ENCODE measurements at regions not wholly inside any gene's neighbourhood (a gene's known extent, or its start where the extent isn't known, plus 50 kb on each side); places are given as distances from the start of the nearest gene placed in this dataset.

DNA sequence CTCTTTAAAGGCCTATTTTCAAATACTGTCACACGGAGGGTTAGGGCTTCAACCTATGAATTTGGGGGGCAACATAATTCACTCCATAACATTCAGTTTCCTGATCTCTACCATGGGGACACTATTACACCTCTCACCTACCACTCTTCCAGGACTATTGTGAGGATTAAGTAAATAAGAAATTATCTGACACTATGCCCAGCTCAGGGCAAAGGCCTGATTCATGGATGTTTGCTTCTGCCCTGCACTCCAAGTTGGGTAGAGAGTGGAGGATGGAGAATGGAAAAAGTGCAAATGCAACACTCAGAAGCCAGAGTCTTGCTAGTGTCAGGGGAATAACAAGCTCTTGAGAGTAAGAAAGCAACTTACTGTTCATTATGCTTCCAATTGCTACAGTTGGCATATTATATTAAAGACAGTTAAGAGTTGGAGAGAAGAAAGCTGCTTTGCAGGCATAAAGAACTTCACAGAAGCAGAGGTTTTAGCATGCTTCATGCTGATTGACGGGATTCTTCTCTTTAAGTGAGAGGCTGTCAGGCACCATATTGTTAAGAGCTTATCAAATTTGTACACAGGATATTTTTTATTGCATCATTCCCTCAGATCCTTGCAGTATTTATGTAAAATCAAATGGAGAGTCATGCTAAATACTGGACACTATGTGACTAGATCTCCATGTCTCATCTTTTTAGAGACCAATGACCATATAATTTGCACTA lies 375.3 kb downstream of the VPS13C start:
- TF ChIP-seq NFRKB (IDR thresholded peaks at IDR 0.05) (no peak), TARDBP (IDR thresholded peaks at IDR 0.05) (no peak), BHLHE40 (IDR thresholded peaks at IDR 0.05; ENCODE audit: borderline replicate concordance) (no peak), ARNT (IDR thresholded peaks at IDR 0.05) (no peak), SUZ12 (IDR thresholded peaks at IDR 0.05) (no peak), HDGF (IDR thresholded peaks at IDR 0.05; ENCODE audit: borderline replicate concordance) (no peak), L3MBTL2 (conservative IDR thresholded peaks at IDR 0.05) (no peak), ZNF384 (IDR thresholded peaks at IDR 0.05) (no peak), ELF4 (IDR thresholded peaks at IDR 0.05) (no peak)
- TF ChIP-seq, protein P1, sequence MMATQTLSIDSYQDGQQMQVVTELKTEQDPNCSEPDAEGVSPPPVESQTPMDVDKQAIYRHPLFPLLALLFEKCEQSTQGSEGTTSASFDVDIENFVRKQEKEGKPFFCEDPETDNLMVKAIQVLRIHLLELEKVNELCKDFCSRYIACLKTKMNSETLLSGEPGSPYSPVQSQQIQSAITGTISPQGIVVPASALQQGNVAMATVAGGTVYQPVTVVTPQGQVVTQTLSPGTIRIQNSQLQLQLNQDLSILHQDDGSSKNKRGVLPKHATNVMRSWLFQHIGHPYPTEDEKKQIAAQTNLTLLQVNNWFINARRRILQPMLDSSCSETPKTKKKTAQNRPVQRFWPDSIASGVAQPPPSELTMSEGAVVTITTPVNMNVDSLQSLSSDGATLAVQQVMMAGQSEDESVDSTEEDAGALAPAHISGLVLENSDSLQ (IDR thresholded peaks at IDR 0.05) = no peak
- ChIA-PET POLR2A (no interaction called here), CTCF (no interaction called here)
- DNase-seq (ENCODE audit: extremely low spot score) = no peak

DNA sequence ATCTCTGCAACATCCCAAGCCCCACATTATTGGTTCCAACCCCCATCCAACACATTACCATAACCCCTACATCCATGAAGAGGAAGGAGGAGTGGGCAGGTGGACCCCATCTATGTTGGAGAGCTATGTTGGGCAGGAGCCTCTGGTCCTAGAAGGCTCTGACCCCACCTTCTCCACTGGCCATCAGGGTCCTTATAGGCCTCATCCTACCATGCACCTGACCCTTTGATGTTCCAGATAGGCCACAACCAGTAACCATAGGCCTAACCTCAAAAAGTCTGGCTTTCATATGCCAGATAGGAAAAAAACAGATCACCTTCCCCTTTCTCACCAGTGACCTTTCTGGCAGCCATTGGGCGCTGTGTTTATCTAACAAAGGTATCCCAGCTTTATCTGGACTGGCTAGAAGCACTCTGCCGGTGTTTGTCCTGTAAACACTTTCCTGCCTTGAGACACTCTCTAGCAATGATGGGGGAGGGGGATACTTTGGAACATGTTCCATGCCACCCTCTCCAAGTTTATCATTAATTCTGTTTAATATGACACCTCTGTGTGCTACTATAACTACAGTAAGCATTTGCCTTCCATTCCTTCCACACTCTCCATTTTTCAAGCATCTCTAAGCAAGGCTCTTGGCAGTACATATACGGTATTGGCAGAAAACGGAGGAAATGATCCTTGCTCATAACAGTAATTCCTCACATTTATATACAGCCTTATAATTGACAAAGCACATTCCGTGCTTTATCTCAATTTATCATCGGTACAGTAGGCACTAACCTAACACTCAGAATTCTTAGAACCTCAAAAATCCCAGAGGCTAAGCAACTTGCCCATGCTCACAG lies 377.1 kb downstream of the VPS13C start:
- no peak for DNase-seq (ENCODE audit: extremely low spot score)
- CTCF ChIA-PET = no interaction called here
- POLR2A ChIA-PET = no interaction called here
- TF ChIP-seq FOXA1 (IDR thresholded peaks at IDR 0.05) (no peak), FOXK2 (IDR thresholded peaks at IDR 0.05) (no peak), CTBP1 (IDR thresholded peaks at IDR 0.05; ENCODE audit: borderline replicate concordance) (no peak), SP1 (IDR thresholded peaks at IDR 0.05) (no peak)

DNA sequence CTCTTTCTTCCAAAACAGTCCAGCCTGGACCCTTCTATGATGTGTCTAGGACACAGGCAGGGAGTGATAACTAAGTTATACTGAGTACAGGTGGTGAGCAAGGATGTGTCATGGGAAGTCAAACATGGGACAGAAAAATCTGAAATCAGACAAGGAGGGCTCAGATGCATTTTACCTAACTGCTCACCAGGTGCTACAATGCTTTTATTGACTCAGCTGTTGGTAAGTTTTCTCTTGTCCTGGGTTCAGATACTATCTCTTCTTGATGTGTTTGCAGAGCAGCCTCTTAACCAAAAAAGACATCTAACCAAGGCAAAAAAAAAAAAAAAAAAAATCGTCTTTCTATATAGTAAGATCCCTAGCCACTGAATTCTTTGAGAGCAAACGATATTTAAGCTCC lies 378.6 kb downstream of the VPS13C start:
- POLR2A ChIA-PET = no interaction called here
- no peak for DNase-seq (ENCODE audit: extremely low spot score)
- TF ChIP-seq ZNF384 (IDR thresholded peaks at IDR 0.05) = no peak
- no peak for TF ChIP-seq FOXK2 (IDR thresholded peaks at IDR 0.05)
- TF ChIP-seq FOXM1 (IDR thresholded peaks at IDR 0.05; ENCODE audit: borderline replicate concordance) = no peak
- no peak for TF ChIP-seq SUZ12 (IDR thresholded peaks at IDR 0.05)
- no peak for TF ChIP-seq SP1 (IDR thresholded peaks at IDR 0.05)
- CTCF ChIA-PET = interaction anchor here (0.6 kb wide), 1 partner anchor 165 kb away, joined by 5 read pairs; no protein-coding TSS in a partner anchor

DNA sequence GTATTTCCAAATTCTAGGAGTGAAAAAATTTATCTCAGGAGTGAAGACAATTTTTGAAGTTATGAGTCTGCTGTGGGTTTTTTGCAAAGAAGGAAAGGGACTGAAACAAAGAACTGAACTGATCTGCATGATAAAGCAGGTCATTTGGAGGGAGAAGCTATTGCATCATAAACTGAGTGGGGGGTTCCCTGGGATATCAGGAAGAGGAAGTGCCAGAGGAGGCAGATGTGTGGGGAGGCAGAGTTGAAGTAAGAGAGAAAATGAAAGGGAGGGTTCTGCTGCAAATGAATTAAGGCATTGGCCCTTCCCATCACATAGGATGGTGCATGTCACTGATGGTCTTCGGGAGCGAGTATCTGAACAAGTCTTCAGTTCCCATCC lies 379.2 kb downstream of the VPS13C start:
- TF ChIP-seq NFRKB (IDR thresholded peaks at IDR 0.05) (no peak), TARDBP (IDR thresholded peaks at IDR 0.05) (no peak), FOXK2 (IDR thresholded peaks at IDR 0.05) (no peak), SP1 (IDR thresholded peaks at IDR 0.05) (no peak), ARNT (IDR thresholded peaks at IDR 0.05) (no peak), BHLHE40 (IDR thresholded peaks at IDR 0.05; ENCODE audit: borderline replicate concordance) (no peak), ELF4 (IDR thresholded peaks at IDR 0.05) (no peak), SUZ12 (IDR thresholded peaks at IDR 0.05) (no peak), ZNF384 (IDR thresholded peaks at IDR 0.05) (no peak), HDGF (IDR thresholded peaks at IDR 0.05; ENCODE audit: borderline replicate concordance) (no peak), L3MBTL2 (conservative IDR thresholded peaks at IDR 0.05) (no peak)
- TF ChIP-seq, protein P1 (IDR thresholded peaks at IDR 0.05) = no peak
- no peak for DNase-seq (ENCODE audit: extremely low spot score)
- POLR2A ChIA-PET = no interaction called here
- CTCF ChIA-PET = no interaction called here

DNA sequence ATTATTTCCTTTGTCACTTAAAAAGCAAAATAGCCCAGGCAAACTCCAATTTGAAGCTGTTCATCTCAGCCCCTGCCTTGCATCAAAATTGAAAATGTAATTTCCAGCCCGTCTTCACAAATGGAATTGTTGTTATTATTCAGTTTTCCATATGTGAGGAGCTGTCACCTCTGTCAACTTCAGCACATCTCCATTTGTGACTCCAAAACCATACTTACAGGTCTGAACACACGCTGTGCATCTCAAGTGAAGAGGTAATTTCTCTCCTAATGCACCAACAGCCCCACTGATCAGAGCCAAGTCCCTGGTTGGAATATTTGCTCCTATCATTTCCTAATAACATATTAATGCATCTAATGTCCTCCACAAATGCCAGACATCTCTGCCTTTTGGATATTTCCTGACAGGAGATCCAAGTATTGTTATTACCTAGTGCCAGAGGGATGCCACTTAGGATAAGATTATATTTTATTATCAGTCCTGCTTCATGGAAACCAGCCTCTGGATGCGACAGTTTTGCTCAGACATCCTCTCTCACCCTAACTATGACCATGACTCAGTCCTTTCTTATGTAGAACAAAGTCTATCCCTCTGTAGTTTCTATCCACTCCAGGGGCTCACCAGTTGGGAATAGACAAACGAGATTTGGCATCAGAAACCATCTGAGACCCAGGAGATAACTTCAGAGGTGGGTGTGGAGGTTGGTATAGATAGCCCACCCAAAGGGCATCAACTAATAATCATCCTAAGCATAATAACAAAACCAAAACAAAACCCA lies 379.8 kb downstream of the VPS13C start:
- POLR2A ChIA-PET = no interaction called here
- no peak for TF ChIP-seq HDGF (IDR thresholded peaks at IDR 0.05; ENCODE audit: borderline replicate concordance)
- no peak for TF ChIP-seq CTBP1 (IDR thresholded peaks at IDR 0.05; ENCODE audit: borderline replicate concordance)
- no peak for TF ChIP-seq SUZ12 (IDR thresholded peaks at IDR 0.05)
- TF ChIP-seq FOXM1 (IDR thresholded peaks at IDR 0.05; ENCODE audit: borderline replicate concordance) = no peak
- no peak for TF ChIP-seq ELF4 (IDR thresholded peaks at IDR 0.05)
- no peak for TF ChIP-seq FOXA1 (IDR thresholded peaks at IDR 0.05)
- TF ChIP-seq L3MBTL2 (conservative IDR thresholded peaks at IDR 0.05) = no peak
- TF ChIP-seq ZNF384 (IDR thresholded peaks at IDR 0.05) = no peak
- no peak for TF ChIP-seq BHLHE40 (IDR thresholded peaks at IDR 0.05; ENCODE audit: borderline replicate concordance)
- no peak for TF ChIP-seq FOXK2 (IDR thresholded peaks at IDR 0.05)
- no peak for TF ChIP-seq TARDBP (IDR thresholded peaks at IDR 0.05)
- no peak for TF ChIP-seq ARNT (IDR thresholded peaks at IDR 0.05)
- TF ChIP-seq, protein P1 (IDR thresholded peaks at IDR 0.05) = no peak
- TF ChIP-seq SP1 (IDR thresholded peaks at IDR 0.05) = no peak
- TF ChIP-seq NFRKB (IDR thresholded peaks at IDR 0.05) = no peak
- no peak for TF ChIP-seq LEF1 (IDR thresholded peaks at IDR 0.05; ENCODE audit: borderline replicate concordance)
- DNase-seq (ENCODE audit: extremely low spot score) = no peak
- CTCF ChIA-PET = no interaction called here

DNA sequence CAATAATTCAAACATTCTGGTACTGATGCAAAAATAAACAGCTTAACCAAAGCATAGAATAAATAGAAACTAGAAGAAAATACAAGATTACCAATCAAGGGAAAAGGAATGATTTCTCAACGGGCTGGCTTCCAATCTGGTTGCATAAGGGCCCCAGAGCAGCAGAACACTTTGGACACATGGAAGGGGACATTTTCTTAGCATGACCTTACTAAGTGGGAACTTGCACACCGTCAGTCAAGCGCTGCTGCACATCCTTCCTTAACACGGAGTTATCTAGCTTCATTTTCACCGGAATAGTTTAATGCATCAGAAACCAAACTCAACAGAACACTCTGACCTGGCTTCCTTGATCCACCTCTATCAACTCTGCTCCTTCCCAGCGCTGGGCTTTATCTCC lies 388.5 kb downstream of the VPS13C start:
- DNase-seq (ENCODE audit: extremely low spot score) = no peak
- ChIA-PET POLR2A (no interaction called here), CTCF (interaction anchor here (1.2 kb wide), 1 partner anchor 477 kb away, joined by 3 read pairs; no protein-coding TSS in a partner anchor)
- TF ChIP-seq NFRKB (IDR thresholded peaks at IDR 0.05) = no peak
- no peak for TF ChIP-seq SP1 (IDR thresholded peaks at IDR 0.05)

Measured in HEK293T (cell line).